ENCODE measurements at regions not wholly inside any gene's neighbourhood (a gene's known extent, or its start where the extent isn't known, plus 50 kb on each side); places are given as distances from the start of the nearest gene placed in this dataset.

- Histone ChIP-seq H3K79me1 (ENCODE audit: low read depth in 1 of 2, low read length in 2 of 2) (no peaks in the 10 kb centered on the region), H3K56ac (ENCODE audit: extremely low read depth, insufficient read depth, low read length) (no peak overlapping the region), H2AK9ac (replicated peaks; ENCODE audit: low read depth, low read length, poor library complexity) (no peak overlapping the region), H2BK20ac (ENCODE audit: low read depth, low read length) (no peak overlapping the region), H2BK15ac (ENCODE audit: low read depth, low read length) (no peak overlapping the region), H3K9ac (ENCODE audit: low read depth, low read length) (no peak overlapping the region), H3K4ac (ENCODE audit: low read depth, low read length) (no peak overlapping the region), H3K9me3 (ENCODE audit: control insufficient read depth, insufficient read depth, low read length) (peaks cover 6% of the 10 kb centered on the region), H3K23ac (ENCODE audit: low read depth, low read length) (no peak overlapping the region), H3K4me2 (ENCODE audit: low read depth, low read length) (no peak overlapping the region), H4K91ac (ENCODE audit: insufficient read depth, low read depth, low read length) (no peak overlapping the region), H3K4me1 (ENCODE audit: control insufficient read depth, insufficient read depth, low read length) (no peaks in the 10 kb centered on the region), H4K20me1 (ENCODE audit: insufficient read depth, low read length) (no peaks in the 10 kb centered on the region), H4K5ac (ENCODE audit: low read depth, low read length) (no peak overlapping the region), H2BK5ac (ENCODE audit: low read depth, low read length, poor library complexity, severe bottlenecking) (no peak overlapping the region), H2AK5ac (ENCODE audit: low read depth, low read length) (no peak overlapping the region), H3K14ac (replicated peaks; ENCODE audit: low read depth, low read length) (no peak overlapping the region), H2AFZ (replicated peaks; ENCODE audit: low read length, poor library complexity) (no peak overlapping the region), H2BK120ac (ENCODE audit: low read depth, low read length) (no peak overlapping the region), H4K8ac (ENCODE audit: low read depth in 2 of 2, low read length in 2 of 2) (no peak overlapping the region), H3K4me3 (ENCODE audit: insufficient read depth, low read depth, low read length) (no peak overlapping the region), H3K27ac (ENCODE audit: insufficient read depth, low read length) (no peak overlapping the region), H3K36me3 (ENCODE audit: control insufficient read depth, insufficient read depth, low read length) (no peaks in the 10 kb centered on the region), H3K9me1 (ENCODE audit: insufficient read depth, low read length) (no peaks in the 10 kb centered on the region), H3K18ac (ENCODE audit: low read depth, low read length) (no peak overlapping the region), H3K27me3 (ENCODE audit: control insufficient read depth, insufficient read depth, low read length) (no peaks in the 10 kb centered on the region)
- WGBS, 2 experiments (ENCODE audit: extremely low coverage in 2 of 2, insufficient read length in 1 of 2) = no CpG with 5 or more reads among the region's 5 CpGs
- DNase-seq (no peak), ATAC-seq (ENCODE audit: low read depth) (no peak)
- no TSS peak for BruUV-seq (replicated peaks)
- intact Hi-C loops (cut with micrococcal nuclease) (no loop called here), in situ Hi-C loops (cut with MboI; ENCODE audit: low sequenced_read_pairs) (no loop called here), dilution Hi-C loops (cut with HindIII; ENCODE audit: low sequenced_read_pairs, unreplicated experiment) (no loop called here)
- POLR2A ChIA-PET (ENCODE audit: unreplicated experiment) = no interaction called here
- CTCF ChIA-PET = no interaction called here
- TF ChIP-seq ELK1 (IDR thresholded peaks at IDR 0.05; ENCODE audit: borderline replicate concordance, low read depth, low read length) (no peak), RCOR1 (IDR thresholded peaks at IDR 0.05; ENCODE audit: insufficient replicate concordance, low read length) (no peak), SMC3 (IDR thresholded peaks at IDR 0.05; ENCODE audit: low read depth, low read length) (no peak), CHD1 (IDR thresholded peaks at IDR 0.05; ENCODE audit: low read depth, low read length) (no peak), MXI1 (IDR thresholded peaks at IDR 0.05; ENCODE audit: borderline replicate concordance, low read depth, low read length) (no peak), CEBPB (IDR thresholded peaks at IDR 0.05; ENCODE audit: low read depth, low read length) (no peak), BHLHE40 (IDR thresholded peaks at IDR 0.05; ENCODE audit: low read depth, low read length) (no peak), RAD21 (IDR thresholded peaks at IDR 0.05; ENCODE audit: low read length) (no peak), CTCF (conservative IDR thresholded peaks at IDR 0.05; ENCODE audit: low read depth, low read length) (no peak)
Observed at GRCh38 chr14:27072589-27072988, 474.8 kb upstream of the NOVA1 start.

Measured in IMR-90 (cell line).